NCI-H2227 (cell line): ENCODE measurements at regions not wholly inside any gene's neighbourhood (a gene's known extent, or its start where the extent isn't known, plus 50 kb on each side); places are given as distances from the start of the nearest gene placed in this dataset.
A peak's percentile ranks its signal among the peaks of the same experiment; 100 is the strongest.

ENCODE experiments used
- DNase-seq: peaks from one replicate; lab custom pipeline; 2025; ENCODE audit not compliant: unreplicated experiment; lab: John Stamatoyannopoulos, UW

- DNase-seq = no peak
Observed at GRCh38 chr4:34643476-34643875, 1600.8 kb downstream of the ARAP2 start.

GRCh38 chr4:34644579-34645115 is 1599.7 kb downstream of the ARAP2 start:
- DNase-seq = no peak

GRCh38 chr4:34649716-34650115 is 1594.6 kb downstream of the ARAP2 start:
- DNase-seq = no peak

- no peak for DNase-seq
Observed at GRCh38 chr4:34664051-34664450, 1580.3 kb downstream of the ARAP2 start.

- no peak for DNase-seq
Observed at GRCh38 chr4:34676400-34676799, 1567.9 kb downstream of the ARAP2 start.

GRCh38 chr4:34678431-34678830 is 1565.9 kb downstream of the ARAP2 start:
- DNase-seq = no peak

- DNase-seq = no peak
Observed at GRCh38 chr4:34679228-34679627, 1565.1 kb downstream of the ARAP2 start.

- DNase-seq = no peak
Observed at GRCh38 chr4:34709564-34709963, 1534.8 kb downstream of the ARAP2 start.

GRCh38 chr4:34718576-34719245 is 1525.6 kb downstream of the ARAP2 start:
- DNase-seq = no peak

GRCh38 chr4:34720571-34720970 is 1523.7 kb downstream of the ARAP2 start:
- DNase-seq = peak; percentile 3

GRCh38 chr4:34721835-34722234 is 1522.5 kb downstream of the ARAP2 start:
- DNase-seq = no peak

GRCh38 chr4:34723605-34724004 is 1520.7 kb downstream of the ARAP2 start:
- no peak for DNase-seq

GRCh38 chr4:34724491-34724890 is 1519.8 kb downstream of the ARAP2 start:
- no peak for DNase-seq

- DNase-seq = no peak
Observed at GRCh38 chr4:34731070-34731469, 1513.2 kb downstream of the ARAP2 start.

- no peak for DNase-seq
Observed at GRCh38 chr4:34732176-34732950, 1512.0 kb downstream of the ARAP2 start.

- DNase-seq = no peak
Observed at GRCh38 chr4:34733185-34733941, 1511.0 kb downstream of the ARAP2 start.

GRCh38 chr4:34766935-34767334 is 1477.4 kb downstream of the ARAP2 start:
- DNase-seq = no peak

GRCh38 chr4:34767407-34767806 is 1476.9 kb downstream of the ARAP2 start:
- no peak for DNase-seq

- no peak for DNase-seq
Observed at GRCh38 chr4:34771632-34772031, 1472.7 kb downstream of the ARAP2 start.

- DNase-seq = no peak
Observed at GRCh38 chr4:34790131-34790530, 1454.2 kb downstream of the ARAP2 start.

- DNase-seq = no peak
Observed at GRCh38 chr4:34791209-34791608, 1453.1 kb downstream of the ARAP2 start.

GRCh38 chr4:34800953-34801352 is 1443.4 kb downstream of the ARAP2 start:
- DNase-seq = no peak
